ENCODE measurements at regions not wholly inside any gene's neighbourhood (a gene's known extent, or its start where the extent isn't known, plus 50 kb on each side); places are given as distances from the start of the nearest gene placed in this dataset.

DNA sequence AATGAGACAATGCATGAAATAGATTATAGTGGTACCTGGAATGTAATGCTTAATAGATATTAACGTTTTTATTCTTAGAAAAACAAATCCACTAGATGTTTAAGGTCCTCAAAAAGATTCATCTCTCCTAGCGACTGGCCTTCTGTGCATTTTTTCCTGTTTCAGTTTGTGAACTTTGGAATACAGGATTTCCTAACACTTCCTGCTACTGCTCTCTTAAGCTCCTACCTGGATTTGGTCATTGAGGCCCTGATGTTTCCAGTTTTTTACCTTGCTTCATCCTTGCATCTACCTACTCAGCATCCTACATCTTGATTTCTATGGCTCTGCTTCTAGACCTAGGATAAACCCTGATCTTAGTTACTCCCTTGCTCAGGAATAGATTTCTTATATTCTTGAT is 188.4 kb downstream of the ABCC12 start:
- DNase-seq, result no peak

DNA sequence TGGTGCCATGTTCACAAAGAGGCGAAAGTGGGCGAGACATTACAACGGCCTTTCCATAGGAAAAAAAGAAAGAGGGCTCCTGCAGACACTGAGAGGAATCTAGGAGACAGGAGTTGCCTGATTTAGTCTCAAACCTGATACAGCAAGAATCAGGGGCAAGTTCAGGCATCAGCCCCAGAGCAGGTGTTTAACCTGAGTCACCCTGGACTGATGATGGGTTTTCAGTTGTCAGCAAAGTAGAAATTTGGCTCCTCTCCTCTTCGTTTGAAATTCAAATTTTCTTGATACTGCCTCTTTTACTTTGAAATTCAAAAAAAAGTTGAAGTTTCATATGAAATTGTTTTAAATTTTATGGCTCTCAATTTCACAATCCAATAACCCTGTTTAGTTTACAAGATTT is 189.5 kb downstream of the ABCC12 start:
- DNase-seq, result no peak

DNA sequence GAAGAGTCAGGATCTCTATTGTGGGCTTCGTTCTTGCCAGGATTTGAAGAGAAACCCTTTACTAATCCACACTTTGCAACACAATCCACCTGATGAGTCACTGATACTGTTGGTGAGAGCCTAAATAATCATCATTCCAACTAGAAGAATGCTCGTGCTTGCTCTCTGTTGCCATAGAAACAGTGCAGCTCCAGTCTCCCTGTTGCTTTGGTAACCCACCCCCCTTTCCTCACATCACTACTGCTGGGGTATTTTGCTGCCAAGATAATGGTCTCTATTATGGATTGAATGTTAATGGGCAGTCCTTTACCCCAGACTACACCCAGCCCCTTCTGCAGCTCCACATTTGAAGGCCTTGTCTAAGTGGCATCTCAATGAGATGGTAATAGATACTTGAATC is 190.4 kb downstream of the ABCC12 start:
- no peak for DNase-seq

DNA sequence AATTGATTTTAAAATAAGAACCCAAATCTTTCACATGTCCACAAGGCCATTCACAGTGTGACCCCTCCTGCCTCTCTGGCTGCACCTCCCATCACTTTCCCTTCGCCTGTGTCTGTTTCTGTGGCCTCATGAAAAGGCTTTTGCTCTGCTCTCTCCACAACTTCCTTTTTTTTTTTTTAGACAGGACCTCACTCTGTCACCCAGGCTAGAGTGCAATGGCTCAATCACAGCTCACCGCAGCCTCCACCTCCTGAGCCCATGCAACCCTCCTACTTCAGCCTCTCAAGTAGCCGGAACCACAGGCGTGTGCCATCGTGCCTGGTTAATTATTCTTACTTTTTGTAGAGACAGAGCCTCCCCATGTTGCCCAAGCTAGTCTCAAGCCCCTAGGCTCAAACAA is 197.1 kb downstream of the ABCC12 start:
- no peak for DNase-seq

DNA sequence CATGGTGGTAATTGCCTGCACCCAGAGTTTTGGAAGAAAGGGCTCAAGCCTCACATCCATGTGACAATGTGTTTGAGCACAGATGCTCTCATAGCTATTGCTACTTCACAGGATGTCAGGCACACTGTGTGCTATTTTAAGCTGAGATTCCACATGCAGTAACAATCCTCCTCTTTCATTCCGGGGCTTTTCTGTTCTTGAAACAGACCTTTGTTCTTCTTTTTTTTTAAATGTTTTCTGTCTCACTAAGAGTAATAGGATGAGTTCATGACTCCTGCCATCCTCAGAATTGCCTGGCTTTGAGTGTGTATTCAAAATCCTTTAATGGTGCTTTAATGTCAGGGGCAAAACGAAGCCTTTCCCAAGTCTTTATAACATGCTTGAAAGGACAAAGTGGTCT is 198.9 kb downstream of the ABCC12 start:
- DNase-seq, result no peak

DNA sequence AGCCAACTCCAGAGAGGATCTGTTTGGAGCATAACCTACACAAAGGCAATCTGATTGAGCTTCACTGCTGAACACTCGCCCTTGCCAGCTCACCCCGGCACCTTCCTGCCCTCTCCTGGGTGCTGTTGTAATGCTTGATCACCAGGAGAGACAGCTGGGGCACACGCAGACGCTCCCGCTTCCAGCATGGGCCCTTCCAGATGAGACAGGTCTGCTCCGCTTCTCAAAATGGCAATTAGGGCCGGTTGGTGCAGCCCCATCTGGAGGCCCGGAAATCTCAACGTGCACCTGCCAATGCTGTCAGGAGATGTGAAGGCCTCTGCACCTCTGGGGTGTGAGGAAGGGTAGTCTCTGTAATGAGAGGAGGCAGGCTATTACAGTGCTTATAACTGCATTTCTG is 206.1 kb downstream of the ABCC12 start:
- no peak for DNase-seq

DNA sequence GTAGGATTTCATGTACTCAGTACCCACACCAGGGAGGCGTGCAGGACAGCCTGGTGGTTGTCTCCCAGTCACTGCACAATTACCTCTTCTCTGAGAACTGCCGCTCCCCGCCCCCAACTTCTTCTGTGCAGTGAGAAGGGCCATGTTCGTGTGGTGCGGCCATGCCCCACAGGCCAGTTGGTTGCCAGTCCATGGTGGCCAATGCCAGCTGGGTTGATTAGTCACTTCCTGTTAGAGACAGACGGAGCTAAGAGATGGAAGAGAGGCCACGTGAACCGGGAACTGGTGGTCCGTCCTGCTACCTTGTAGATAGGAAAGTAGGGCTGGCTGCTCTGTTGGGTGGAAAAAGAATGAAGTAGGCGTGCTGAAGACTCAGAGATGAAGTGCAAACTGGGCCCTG is 206.5 kb downstream of the ABCC12 start:
- no peak for DNase-seq

DNA sequence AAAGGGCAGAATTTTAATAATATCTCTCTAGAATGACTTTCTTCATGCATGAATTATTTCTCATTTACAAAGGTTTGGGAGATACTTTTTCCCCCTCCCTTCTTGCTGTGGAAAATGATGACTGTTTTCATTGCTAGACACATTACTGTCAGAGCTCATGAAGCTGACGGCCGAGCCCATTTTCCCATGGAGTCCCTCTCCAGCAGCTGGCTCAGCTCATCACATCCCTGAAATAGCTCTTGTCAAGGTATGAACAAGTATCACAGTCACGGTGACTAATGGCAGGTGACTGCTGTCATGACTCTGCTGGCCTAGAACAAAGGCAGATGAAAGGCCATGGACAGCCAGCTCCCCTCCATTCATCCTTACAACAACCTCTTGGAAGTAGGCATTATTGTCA is 208.1 kb downstream of the ABCC12 start:
- no peak for DNase-seq

DNA sequence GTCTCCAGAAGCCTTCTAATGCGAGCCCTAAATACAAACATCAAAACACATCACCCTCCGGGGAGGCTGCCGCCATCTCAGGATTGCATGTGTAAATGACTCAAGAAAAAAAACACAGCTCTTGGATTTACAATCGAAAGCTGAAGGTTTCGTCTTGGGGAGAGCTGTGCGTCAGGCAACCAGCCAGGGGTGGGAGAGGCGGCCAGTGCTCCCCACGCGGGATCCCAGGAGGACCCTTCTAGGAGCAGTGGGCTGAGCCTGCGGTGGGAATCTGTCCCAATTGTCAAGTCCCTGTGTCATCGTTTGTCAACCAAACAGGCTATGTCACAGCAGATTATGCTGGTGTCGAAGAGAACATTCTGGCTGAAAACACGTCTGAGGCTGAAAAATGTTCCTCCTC is 209.7 kb downstream of the ABCC12 start:
- no peak for DNase-seq

DNA sequence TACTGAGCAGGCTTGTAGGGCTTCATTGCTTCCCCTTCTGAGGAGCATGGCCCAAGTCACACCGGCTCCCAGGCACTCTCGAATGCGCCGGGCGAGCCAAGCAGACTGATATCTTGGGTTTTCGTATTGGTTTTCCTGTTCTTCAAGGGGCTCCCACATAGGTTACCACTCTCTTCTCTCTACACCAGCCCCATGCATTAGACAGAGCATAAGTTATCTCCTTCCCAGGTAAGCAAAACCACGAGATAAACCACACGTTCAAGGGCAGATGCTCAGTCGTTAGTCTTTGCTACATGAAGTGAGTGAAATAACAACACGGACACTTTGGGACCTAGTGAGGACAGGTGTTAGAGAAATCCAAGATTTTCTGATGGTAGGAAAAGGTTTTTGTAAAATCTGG is 211.2 kb downstream of the ABCC12 start:
- no peak for DNase-seq

DNA sequence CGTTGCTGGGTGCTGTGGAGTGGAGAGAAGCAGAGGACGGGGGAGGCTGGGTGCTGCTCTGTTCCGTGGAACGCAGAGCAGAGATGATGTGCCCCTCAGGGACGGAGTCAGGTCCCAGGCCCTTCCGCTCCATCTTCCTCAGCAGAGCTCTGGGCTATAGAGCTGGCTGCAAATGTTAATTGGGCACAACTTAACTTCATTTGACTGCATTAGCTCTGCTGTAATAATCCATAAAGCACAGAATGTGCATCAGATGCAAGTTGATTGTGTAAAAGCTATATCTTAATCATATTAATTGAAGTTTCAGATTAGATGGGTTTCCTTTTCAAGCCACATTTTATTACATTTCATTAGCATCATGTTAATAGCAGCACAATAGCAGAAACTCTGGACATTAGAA is 212.6 kb downstream of the ABCC12 start:
- no peak for DNase-seq

DNA sequence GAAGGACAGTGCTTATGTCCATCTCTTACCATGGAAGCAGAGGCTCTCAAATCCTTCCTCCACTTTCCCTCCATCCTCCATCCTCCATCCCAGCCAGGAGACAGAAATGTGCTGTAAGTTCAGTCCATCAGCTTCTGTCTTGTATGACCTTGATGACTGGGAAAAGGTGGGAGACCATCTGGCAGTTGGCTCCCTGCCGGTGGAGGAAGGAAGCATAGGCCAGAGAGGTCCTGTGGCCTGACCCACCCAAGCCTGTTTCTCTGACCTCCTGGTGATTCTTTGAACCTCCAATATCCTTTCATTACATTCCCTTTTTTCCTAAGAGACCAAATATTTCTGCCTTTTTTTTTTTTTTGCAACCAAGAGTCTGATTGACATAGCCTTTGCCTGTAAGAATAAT is 215.3 kb downstream of the ABCC12 start:
- no peak for DNase-seq

DNA sequence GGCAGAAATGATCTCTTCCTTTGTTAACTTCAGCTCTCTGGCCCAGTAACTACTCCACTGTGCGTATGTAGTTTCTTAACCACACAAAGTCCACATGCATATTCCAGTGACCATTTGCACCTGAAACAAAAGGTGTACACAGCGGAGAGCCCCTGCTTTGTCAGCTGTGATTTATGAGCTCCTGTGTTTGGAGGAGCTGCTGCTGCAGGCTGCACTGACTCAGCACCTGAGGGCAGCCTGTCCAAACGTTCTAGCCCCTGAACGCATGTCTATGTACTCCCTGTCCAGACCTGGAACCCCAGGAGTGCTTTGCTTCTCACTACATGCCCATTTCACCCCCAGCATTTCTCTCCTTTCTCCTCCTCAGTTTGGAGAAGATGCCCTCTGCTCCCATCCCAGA is 216.1 kb downstream of the ABCC12 start:
- DNase-seq, result no peak

DNA sequence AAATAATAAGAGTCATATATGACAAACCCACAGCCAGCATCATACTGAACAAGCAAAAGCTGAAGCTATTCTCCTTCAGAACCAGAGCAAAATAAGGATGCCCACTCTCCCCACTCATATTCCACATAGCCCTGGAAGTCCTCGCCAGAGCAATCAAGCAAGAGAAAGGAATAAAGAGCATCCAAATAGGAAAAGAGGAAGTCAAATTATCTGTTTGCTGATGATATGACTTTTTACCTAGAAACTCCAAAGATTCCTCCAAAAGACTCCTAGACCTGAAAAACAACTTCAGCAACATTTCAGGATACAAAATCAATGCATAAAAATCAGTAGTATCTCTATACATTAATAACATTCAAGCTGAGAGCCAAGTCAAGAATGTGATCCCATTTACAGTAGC is 217.5 kb downstream of the ABCC12 start:
- no peak for DNase-seq

DNA sequence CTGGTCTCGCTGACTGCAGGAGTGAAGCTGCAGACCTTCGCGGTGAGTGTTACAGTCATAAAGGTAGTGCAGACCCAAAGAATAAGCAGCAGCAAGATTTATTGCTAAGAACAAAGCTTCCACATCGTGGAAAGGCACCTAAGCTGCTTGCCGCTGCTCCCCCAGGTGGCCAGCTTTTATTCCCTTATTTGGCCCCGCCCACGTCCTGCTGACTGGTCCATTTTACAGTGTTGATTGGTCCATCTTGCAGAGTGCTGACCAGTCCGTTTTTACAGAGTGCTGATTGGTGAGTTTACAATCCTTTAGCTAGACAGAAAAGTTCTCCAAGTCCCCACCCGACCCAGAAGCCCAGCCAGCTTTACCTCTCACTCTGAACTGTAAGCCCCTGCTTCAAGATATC is 227.8 kb downstream of the ABCC12 start:
- no peak for DNase-seq

DNA sequence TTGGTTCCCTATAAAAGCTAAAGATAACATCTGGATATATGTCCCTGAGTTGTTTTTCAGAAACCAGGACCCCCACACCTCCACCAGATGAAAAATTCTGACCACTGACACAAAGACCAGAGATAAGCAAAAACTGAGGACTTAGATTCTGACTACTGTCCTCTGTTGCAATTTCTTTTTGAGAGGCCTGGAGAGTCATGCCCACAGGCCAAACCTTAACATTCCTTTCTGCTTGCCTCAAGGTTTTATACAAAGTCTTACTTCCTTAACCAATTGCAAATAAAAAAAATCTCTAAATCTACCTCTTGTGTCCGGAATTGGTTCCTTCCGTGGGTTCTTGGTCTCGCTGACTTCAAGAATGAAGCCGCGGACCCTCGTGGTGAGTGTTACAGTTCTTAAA is 228.5 kb downstream of the ABCC12 start:
- no peak for DNase-seq

DNA sequence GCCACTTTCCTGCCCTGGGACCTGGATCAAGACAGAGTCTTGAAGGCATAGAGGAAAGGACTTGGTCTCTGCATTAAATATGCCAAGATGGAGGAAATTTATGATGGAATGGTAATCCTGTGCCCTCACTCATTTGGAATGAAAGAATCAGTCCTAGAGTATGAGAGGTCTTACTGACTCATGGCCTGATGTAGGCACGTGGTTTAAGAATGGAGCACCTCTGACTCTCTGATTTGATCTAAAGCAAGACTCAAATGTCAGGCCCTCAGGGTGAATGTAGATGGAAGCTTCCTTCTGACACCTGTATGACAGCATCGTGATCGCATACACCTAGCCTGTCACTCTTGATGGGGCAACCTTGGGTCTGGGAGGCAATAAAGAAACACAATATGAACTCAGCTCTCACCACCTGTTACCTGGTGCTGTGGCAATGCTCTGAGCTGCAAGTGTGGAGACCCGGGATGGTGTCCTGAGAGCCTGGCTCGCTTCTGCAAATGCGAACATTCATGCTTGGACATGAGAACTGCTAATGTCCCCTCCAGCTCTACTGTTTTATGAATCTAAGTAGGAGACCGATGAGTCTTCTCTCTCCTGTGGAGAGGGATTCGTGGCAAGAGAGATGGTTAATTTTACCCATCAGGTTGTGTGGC is 229.9 kb downstream of the ABCC12 start:
- no peak for DNase-seq

DNA sequence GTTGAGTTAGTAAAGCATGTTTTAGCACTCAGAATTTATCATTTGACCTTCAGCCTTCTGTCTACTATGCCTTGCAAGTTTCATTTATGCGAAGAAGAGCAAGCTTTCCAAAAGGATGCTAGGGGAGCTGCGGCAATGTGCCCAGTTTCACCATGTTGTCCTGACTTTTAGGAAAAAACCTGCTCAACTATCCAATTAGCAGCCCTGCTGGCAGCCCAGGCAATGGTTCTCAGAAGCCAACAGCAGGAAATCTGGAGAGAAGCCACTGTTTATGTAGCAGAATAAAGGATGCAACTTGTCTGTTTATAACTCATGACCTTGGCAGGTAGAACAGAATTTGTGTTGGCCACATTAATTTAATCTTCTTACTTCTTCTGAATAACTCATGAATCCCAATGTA is 230.8 kb downstream of the ABCC12 start:
- no peak for DNase-seq

DNA sequence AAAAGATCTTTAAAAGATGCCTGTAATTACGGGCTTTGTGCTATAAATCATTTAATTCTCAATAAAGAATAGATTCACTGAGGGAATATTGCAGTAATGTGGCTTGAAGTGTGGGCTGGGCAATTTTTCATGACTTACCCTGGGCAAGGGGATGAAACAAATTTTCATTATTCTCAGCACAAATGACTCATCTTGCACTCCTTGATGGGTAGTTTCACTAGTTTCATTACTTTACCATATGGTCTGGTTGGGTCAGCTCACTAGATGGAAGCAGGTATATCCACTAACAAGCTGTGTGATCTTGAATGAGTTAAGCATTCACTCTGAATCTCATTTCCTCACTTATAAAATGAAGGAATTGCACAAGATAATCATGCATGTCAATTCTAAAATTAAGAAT is 234.3 kb downstream of the ABCC12 start:
- no peak for DNase-seq

DNA sequence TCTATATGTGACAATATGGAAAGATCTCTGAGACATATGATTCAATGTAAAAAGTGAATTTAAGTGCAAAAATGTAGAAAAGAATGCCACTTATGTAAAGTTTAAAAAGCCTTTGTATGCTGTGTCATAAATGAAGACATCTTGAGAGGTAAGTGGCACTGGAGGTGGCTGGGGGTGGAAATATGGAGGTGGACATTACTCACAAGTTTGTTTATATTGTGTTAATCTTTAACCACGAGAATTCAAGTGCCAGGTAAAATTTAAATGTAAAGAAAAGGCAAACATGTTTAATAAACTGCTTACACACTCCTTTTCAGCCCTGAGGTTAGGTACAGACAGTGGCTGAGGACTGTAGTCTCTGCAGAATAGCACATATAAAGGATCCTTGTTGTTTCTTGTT is 235.1 kb downstream of the ABCC12 start:
- no peak for DNase-seq

DNA sequence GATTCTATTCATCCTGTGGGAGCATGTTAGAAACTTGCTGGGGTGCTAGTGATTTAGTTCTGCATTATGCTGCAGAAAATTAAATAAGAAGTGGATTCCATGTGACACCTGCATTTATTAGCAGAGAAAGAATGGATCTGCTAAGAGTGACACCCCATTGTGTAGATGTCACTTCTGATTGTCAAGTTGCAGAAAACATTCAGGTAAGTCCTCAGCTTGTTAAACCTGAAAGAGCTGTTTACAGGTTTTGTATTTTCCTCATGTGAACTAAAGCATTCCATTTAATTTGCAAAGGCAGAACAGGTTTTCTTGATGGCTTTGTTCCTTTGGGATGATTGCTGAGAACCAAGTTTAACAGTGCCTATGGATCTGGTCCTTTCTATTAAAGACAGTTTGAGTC is 238.7 kb downstream of the ABCC12 start:
- DNase-seq, result no peak

DNA sequence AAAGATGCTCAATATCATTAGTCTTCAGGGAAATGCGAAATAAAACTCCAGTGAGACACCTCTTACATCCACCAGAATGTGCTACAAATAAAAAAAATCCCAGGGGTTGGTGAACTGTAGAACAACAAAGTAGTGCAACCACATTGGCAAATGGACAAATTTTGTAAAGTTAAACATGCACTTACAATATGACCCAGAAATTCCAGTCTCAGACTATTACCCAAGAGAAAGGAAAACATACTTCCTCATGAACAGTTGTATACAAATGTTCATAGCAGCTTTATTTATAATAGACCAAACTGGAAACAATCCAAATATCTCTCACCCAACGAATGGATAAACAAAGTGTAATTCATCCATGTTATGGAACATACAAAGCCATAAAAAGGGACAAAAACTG is 239.5 kb downstream of the ABCC12 start:
- no peak for DNase-seq

DNA sequence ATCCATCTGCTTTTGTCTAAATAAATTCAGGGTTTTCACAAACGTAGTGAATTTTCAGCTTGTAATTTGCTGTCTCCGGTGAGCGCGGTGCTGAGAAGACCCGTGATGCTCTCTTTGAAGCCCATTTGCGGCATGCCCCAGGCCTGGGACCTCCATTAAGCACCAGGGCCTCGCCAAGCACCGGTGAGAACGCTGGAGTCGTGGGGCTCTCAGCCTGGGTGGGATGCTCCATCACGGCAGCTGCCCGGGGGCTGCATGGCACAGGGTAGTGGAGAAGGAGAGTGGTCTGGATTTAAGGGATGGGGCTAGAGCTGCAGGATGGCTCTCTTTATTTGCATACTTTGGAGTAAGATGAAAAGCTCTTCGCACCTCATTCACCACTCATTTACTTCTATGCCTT is 248.7 kb downstream of the ABCC12 start:
- no peak for DNase-seq

DNA sequence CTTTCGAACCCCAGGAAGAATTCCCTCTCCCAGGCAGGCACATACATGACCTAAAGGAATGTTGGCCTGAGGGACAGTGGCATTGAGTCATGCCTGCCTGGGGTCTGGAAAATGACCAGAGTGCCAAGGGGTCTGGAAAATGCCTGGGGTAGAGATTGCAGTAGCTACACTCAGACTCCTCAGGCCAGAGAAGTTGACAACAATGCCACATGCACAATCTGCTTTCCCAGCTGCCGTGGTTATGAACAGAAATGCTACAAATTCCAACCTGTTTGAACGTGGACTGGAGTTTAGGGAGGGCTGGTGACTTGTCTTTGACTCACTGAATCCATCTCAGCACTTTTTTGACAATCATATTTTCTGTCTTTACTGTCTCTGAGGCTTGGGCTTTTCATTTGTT is 250.0 kb downstream of the ABCC12 start:
- no peak for DNase-seq

DNA sequence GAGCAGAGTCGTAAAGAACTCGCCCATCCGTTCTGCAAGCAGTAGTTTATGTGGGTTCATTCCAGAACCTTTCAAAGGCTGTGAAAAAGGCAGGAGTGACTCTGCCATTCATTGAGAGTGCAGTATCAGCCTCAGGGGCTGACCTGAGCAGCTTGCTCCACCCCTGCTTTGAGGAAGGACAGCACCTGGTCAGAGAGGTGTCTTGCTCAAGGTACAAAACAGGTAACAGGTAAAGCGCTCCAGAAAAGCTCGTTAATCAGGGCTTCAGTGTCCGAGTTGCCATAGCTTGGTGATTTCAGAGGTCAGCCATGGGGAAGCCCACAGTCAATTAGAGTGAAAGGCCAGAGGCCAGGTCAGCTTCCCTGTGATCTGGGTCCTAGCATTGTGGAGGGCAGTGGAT is 251.1 kb downstream of the ABCC12 start:
- DNase-seq, result no peak

DNA sequence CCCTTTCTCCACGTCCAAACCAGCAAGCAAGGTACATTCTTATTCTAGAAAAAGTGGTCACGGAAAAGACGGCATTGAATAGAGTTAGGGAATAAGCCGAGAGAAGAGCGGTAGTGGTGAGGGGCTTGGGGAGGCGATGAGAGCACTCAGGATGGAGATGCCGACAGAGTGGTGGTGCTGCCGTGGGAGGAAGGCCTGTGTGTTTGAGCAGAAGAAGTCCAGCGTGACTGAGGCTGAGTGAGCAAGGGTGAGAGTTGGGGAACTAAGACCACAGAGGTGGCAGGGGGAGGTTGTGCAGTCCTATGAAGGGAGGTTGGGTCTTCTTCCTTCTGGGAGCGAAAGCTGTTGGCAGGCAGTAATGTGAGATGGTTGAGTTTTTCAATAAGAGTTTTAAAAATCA is 252.3 kb downstream of the ABCC12 start:
- no peak for DNase-seq

All from hindlimb muscle (tissue), 1 donor.